GM11168 (cell line): ENCODE measurements at regions not wholly inside any gene's neighbourhood (a gene's known extent, or its start where the extent isn't known, plus 50 kb on each side); places are given as distances from the start of the nearest gene placed in this dataset.

Experiments
- in situ Hi-C: fragments of 300-500 bp; cut with MboI; formaldehyde crosslinking; loops from one replicate; pipeline ENCODE4 v1.12.0; 2022; ENCODE audit warnings: low sequenced_read_pairs; ENCODE audit not compliant: unreplicated experiment

DNA sequence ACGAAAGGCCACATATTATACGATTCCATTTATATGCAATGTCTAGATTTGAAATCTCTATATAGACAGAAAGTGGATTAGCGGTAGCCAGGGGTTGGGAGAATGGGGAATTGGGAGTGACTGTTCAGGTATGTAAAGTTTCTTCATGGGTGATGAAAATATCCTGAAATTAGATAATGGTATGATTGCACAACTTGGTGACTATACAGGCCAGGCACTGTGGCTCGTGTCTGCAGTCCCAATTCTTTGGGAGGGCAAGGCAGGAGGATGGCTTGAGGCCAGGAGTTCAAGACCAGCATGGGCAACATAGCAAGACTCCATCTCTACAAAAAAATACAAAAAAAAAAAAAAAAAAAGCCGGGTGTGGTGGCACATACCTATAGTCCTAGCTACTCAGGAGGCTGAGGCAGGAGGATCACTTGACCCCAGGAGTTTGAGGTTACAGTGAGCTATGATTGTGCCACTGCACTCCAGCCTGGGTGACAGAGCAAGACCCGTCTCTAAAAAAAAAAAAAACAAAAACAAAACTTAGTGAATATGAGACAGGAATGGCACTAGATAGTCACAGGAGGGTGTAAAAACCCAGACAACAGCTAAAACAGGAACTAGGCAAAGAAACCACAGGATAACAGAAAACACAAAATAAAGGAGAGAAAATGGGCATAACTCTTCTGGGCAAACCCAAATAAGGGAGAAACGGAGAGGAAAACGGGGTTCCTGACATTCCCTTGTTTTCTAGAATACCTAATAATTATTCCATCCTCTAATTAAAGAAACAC, 72.1 kb upstream of the ZNF618 start:
- in situ Hi-C loops, result no loop called here

DNA sequence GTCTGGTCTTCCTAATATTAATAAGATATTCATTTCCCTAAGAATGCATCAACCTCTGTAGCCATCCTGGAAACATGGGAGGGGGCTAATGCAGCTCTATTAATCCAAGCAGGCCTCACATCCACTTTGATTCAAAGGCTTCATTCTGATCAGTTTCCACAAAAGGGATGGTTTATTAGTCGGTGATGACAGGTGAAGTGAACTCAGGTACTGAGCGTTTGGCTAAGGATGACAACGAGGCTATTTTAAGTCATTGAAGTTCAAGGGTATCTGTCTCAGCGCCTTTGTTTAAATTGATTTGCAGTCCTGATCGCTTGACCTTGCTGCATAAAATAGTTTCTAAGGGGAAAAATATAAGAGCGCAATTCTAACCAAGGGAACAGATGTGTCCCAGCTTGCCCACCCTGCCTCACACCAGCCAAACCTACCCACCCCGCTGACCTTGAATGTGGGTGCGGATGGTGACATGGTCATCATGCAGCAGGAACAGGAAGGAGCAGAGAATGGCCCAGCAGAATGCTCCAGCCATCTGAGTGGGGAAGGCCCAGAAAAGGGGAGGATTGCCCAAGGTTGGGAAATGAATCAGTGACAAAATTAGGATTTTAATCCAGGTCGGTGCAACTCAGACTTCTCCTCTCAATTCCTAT, 70.5 kb upstream of the ZNF618 start:
- in situ Hi-C loops, result no loop called here

- in situ Hi-C loops, result no loop called here
Measured at GRCh38 chr9:113807173-113808061, 68.7 kb upstream of the ZNF618 start.

GRCh38 chr9:113808391-113809358, 67.4 kb upstream of the ZNF618 start:
- in situ Hi-C loops, result no loop called here

- in situ Hi-C loops, result no loop called here
Measured at GRCh38 chr9:113817171-113817570, 58.9 kb upstream of the ZNF618 start.

DNA sequence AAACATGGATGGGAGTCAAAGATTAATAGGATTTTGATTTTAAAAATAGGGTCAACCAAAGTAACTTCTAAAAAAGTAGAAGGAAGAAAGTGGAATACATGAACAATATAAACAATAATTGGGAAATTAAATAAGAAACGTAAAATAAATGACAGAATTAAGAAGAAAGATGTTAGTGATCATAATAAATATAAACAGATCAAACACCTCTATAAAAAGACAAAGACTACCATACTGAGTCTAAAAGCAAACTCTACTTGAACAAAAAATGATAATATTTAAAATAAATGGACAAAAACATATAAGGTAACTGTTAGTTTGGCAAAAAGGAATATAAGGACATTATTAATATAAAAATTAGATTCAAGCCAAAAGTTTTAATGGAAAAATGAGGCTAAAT, 57.7 kb upstream of the ZNF618 start:
- in situ Hi-C loops, result no loop called here

DNA sequence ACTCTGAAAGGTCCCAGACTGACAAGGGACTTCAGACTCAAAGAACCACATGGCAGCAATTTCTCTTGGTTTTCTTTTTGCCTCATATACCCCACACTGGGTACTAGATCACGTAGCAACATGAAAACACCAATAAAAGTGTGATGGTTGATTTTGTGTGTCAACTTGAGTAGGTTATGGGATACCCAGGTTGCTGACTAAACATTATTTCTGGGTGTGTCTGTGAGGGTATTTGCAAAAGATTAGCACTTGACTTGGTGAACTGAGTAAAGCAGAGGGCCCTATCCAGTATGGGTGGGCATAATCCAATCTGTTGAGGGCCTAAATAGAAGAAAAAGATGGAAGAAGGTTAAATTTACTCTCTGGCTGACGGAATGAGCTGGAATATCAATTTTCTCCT, 53.8 kb upstream of the ZNF618 start:
- in situ Hi-C loops, result no loop called here

- in situ Hi-C loops, result no loop called here
Measured at GRCh38 chr9:113823421-113823820, 52.7 kb upstream of the ZNF618 start.
